Transverse colon (tissue), 3 donors: ENCODE measurements at regions not wholly inside any gene's neighbourhood (a gene's known extent, or its start where the extent isn't known, plus 50 kb on each side); places are given as distances from the start of the nearest gene placed in this dataset.

Experiments
- CTCF ChIP-seq, 5 experiments: fragments of 200-600 bp in 3 of 5; fragments of 450-650 bp in 2 of 5; sonication (generic) in 3 of 5; IDR thresholded peaks; 1 replicate in 2 of 5; 2 replicates in 3 of 5; pipeline ENCODE4 v1.5.1; 2016 to 2017; ENCODE audit warnings: antibody characterized with exemption in 5 of 5, inconsistent platforms in 3 of 5, mild to moderate bottlenecking in 2 of 5, moderate library complexity in 1 of 5
- EP300 ChIP-seq: sonication (generic); formaldehyde crosslinking; IDR thresholded peaks from one replicate; pipeline ENCODE4 v1.6.1; 2017; ENCODE audit warnings: antibody characterized with exemption, low read depth

GRCh38 chr7:130896051-130896881 is 162.3 kb upstream of the KLF14 start:
- no peak for TF ChIP-seq EP300
- no peak for TF ChIP-seq CTCF (IDR thresholded peaks at IDR 0.05)
